Spinal cord (tissue), 9 donors: ENCODE measurements at regions not wholly inside any gene's neighbourhood (a gene's known extent, or its start where the extent isn't known, plus 50 kb on each side); places are given as distances from the start of the nearest gene placed in this dataset.

Experiments used
- DNase-seq, 6 donors: peaks; one replicate each; pipeline versions ENCODE4 v3.0.0 to v3.0.0-alpha.2; 2013 to 2015; ENCODE audit warnings: low spot score in 6 of 6, low read depth in 4 of 6
- H3K27ac ChIP-seq: one replicate; pipeline ENCODE4 v1.5.1; 2013; ENCODE audit warnings: low read depth, low read length, control low read depth
- H3K27me3 ChIP-seq: one replicate; pipeline ENCODE4 v1.6.1; 2013; ENCODE audit warnings: low read length; ENCODE audit not compliant: control insufficient read depth, insufficient read depth
- H3K36me3 ChIP-seq: one replicate; pipeline ENCODE4 v1.6.1; 2013; ENCODE audit warnings: low read length; ENCODE audit not compliant: control insufficient read depth, insufficient read depth
- H3K4me1 ChIP-seq: one replicate; pipeline ENCODE4 v1.6.1; 2013; ENCODE audit warnings: low read length; ENCODE audit not compliant: control insufficient read depth, insufficient read depth
- H3K4me3 ChIP-seq: one replicate; pipeline ENCODE4 v1.5.1; 2013; ENCODE audit warnings: low read depth, low read length, control low read depth
- H3K9me3 ChIP-seq: one replicate; pipeline ENCODE4 v1.6.1; 2013; ENCODE audit warnings: low read length; ENCODE audit not compliant: control insufficient read depth, insufficient read depth
- WGBS: methylation state at CpG from one replicate; pipeline ENCODE4 v1.1.5; 2013; ENCODE audit warnings: missing lambda C conversion rate; ENCODE audit not compliant: insufficient coverage; 5-methylcytosine and 5-hydroxymethylcytosine counted together
- donor health status: healthy.

GRCh38 chr18:78814766-78815165 lies 164.9 kb upstream of the SALL3 start:
- no peak overlapping the region for H3K4me3 ChIP-seq
- no peaks in the 10 kb centered on the region for H3K36me3 ChIP-seq
- H3K9me3 ChIP-seq = no peaks in the 10 kb centered on the region
- H3K27ac ChIP-seq = no peak overlapping the region
- peaks cover 19% of the 10 kb centered on the region for H3K27me3 ChIP-seq
- 49% methylated on average over 7 of the region's 14 CpGs for WGBS
- no peak for DNase-seq
- H3K4me1 ChIP-seq = peaks cover 14% of the 10 kb centered on the region

- peaks cover 28% of the 10 kb centered on the region for H3K27me3 ChIP-seq
- DNase-seq = no peak
- no peak overlapping the region for H3K27ac ChIP-seq
- H3K9me3 ChIP-seq = no peaks in the 10 kb centered on the region
- H3K4me3 ChIP-seq = no peak overlapping the region
- WGBS = 97% methylated on average over 15 of the region's 15 CpGs
- peaks cover 21% of the 10 kb centered on the region for H3K4me1 ChIP-seq
- no peaks in the 10 kb centered on the region for H3K36me3 ChIP-seq
Measured at GRCh38 chr18:78816114-78816513, 163.5 kb upstream of the SALL3 start.

- peaks cover 26% of the 10 kb centered on the region for H3K27me3 ChIP-seq
- no peak overlapping the region for H3K27ac ChIP-seq
- no peak for DNase-seq
- 94% methylated on average over 9 of the region's 21 CpGs for WGBS
- peaks cover 22% of the 10 kb centered on the region for H3K4me1 ChIP-seq
- H3K36me3 ChIP-seq = no peaks in the 10 kb centered on the region
- H3K9me3 ChIP-seq = no peaks in the 10 kb centered on the region
- no peak overlapping the region for H3K4me3 ChIP-seq
Measured at GRCh38 chr18:78816916-78817315, 162.7 kb upstream of the SALL3 start.

GRCh38 chr18:78818495-78818894 lies 161.1 kb upstream of the SALL3 start:
- Histone ChIP-seq H3K36me3 (no peaks in the 10 kb centered on the region), H3K9me3 (no peaks in the 10 kb centered on the region), H3K4me1 (peaks cover 20% of the 10 kb centered on the region), H3K27me3 (peaks cover 23% of the 10 kb centered on the region), H3K27ac (no peak overlapping the region), H3K4me3 (no peak overlapping the region)
- DNase-seq = no peak
- WGBS = 97% methylated on average over 5 of the region's 5 CpGs

GRCh38 chr18:78818961-78819360 lies 160.7 kb upstream of the SALL3 start:
- no peak overlapping the region for H3K27ac ChIP-seq
- peaks cover 20% of the 10 kb centered on the region for H3K4me1 ChIP-seq
- H3K4me3 ChIP-seq = no peak overlapping the region
- H3K36me3 ChIP-seq = no peaks in the 10 kb centered on the region
- DNase-seq = no peak
- WGBS = no CpG with 5 or more reads among the region's 2 CpGs
- H3K27me3 ChIP-seq = peaks cover 20% of the 10 kb centered on the region
- H3K9me3 ChIP-seq = no peaks in the 10 kb centered on the region

- Histone ChIP-seq H3K4me3 (no peak overlapping the region), H3K36me3 (no peaks in the 10 kb centered on the region), H3K27me3 (peaks cover 13% of the 10 kb centered on the region), H3K27ac (no peak overlapping the region), H3K4me1 (peaks cover 11% of the 10 kb centered on the region), H3K9me3 (no peaks in the 10 kb centered on the region)
- DNase-seq = no peak
- WGBS = 67% methylated on average over 14 of the region's 14 CpGs
Measured at GRCh38 chr18:78820161-78820834, 159.3 kb upstream of the SALL3 start.

GRCh38 chr18:78821396-78821795 lies 158.2 kb upstream of the SALL3 start:
- DNase-seq = no peak
- H3K4me3 ChIP-seq = no peak overlapping the region
- WGBS = 85% methylated on average over 9 of the region's 9 CpGs
- peaks cover 11% of the 10 kb centered on the region for H3K27me3 ChIP-seq
- no peaks in the 10 kb centered on the region for H3K36me3 ChIP-seq
- no peak overlapping the region for H3K27ac ChIP-seq
- no peaks in the 10 kb centered on the region for H3K9me3 ChIP-seq
- H3K4me1 ChIP-seq = peaks cover 11% of the 10 kb centered on the region

- Histone ChIP-seq H3K9me3 (no peaks in the 10 kb centered on the region), H3K4me3 (no peak overlapping the region), H3K27ac (no peak overlapping the region), H3K27me3 (peaks cover 11% of the 10 kb centered on the region), H3K4me1 (peaks cover 11% of the 10 kb centered on the region), H3K36me3 (no peaks in the 10 kb centered on the region)
- no peak for DNase-seq
- WGBS = 86% methylated on average over 21 of the region's 27 CpGs
Measured at GRCh38 chr18:78822171-78822948, 157.3 kb upstream of the SALL3 start.

- no peak for DNase-seq
- H3K4me1 ChIP-seq = peaks cover 11% of the 10 kb centered on the region
- no peak overlapping the region for H3K4me3 ChIP-seq
- 87% methylated on average over 15 of the region's 15 CpGs for WGBS
- H3K27ac ChIP-seq = no peak overlapping the region
- peaks cover 11% of the 10 kb centered on the region for H3K27me3 ChIP-seq
- H3K36me3 ChIP-seq = no peaks in the 10 kb centered on the region
- no peaks in the 10 kb centered on the region for H3K9me3 ChIP-seq
Measured at GRCh38 chr18:78822949-78823285, 156.7 kb upstream of the SALL3 start.

- peaks cover 10% of the 10 kb centered on the region for H3K27me3 ChIP-seq
Measured at GRCh38 chr18:78825168-78825567, 154.4 kb upstream of the SALL3 start.

More at GRCh38 chr18:78825168-78825567, 154.4 kb upstream of the SALL3 start:
- Histone ChIP-seq H3K4me1 (peaks cover 15% of the 10 kb centered on the region), H3K36me3 (no peaks in the 10 kb centered on the region), H3K27ac (no peak overlapping the region), H3K9me3 (no peaks in the 10 kb centered on the region), H3K4me3 (no peak overlapping the region)
- DNase-seq = no peak
- no CpG with 5 or more reads among the region's 6 CpGs for WGBS
